ENCODE measurements at regions not wholly inside any gene's neighbourhood (a gene's known extent, or its start where the extent isn't known, plus 50 kb on each side); places are given as distances from the start of the nearest gene placed in this dataset.
A peak's percentile ranks its signal among the peaks of the same experiment; 100 is the strongest.

DNA sequence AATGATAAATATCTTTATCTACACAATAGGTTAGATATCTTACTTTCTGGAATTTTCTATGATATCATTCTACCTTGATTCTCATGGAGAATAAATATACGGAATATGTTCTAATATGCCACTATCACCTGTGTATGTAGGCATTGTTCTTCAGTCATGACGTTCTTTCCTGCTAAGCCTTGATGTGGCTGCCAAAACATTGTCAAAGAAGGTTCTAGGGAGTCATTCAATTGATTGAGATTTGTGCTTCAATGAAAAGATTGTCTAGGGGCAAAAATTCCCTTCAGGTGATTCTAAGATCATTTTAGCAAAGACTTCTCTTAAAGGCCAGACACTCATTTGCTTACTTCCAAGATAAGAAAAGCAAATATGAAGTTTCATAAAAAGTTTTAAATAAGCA, 118.1 kb downstream of the MAT2B start:
- DNase-seq = no peak

DNA sequence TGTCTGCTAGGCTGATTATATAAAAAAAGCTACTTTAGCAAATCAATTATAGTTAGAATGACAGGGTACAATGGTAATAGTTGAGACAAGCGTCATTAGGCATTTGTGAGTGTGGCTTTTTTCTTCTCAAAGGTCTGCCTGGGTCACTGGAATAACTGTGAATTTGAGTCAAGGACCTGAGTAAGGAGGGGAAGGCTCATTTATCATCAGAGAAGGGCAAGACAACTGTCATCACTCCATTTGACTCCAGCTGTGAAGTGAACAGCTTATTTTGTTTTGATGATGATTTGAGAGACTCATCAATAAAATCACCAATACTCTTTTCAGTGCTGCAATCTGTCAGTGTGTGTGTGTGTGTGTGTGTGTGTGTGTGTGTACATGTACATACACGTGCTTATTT, 118.6 kb downstream of the MAT2B start:
- DNase-seq = no peak

DNA sequence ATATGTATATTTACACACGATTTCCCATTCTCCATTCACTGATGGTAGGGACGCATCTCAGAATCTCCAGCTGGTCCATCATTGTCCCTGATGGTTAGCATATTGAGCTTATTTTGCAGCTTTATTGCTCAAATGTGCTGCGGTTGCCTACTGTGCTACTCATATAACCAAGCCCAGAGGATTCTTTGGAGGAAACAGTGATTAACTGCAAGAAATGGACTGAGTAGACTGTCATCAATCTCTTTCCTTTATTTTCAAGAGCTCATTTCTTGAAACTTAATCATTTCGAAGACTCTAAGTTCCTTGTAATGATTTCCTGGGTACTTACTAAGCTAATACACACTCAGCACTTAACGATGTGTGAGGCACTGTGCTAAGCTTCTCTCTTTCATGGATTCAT, 119.0 kb downstream of the MAT2B start:
- no peak for DNase-seq

DNA sequence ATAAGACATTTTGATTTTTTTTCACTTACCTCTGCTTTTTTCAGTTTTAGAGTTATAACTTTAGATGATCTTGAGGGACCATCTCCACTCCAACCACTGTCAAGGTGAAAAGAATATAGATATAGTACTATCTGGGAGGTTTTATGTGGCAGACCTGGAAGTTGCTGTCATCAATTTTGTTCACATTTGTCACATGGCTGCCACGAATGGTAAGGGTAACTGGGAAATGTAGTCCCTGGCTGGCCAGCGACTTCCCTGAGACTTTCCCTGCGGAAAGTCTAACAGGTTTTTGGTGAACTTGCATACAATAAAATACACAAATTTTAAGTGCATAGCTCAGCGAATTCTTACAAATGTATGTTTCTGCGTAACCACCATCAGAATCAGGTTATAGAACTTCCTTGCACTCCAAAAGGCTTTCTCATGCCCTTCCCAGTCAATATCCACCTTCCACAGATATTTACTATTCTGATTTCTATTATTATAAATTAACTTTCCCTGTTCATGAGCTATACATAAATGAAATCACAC, 121.5 kb downstream of the MAT2B start:
- no peak for DNase-seq

DNA sequence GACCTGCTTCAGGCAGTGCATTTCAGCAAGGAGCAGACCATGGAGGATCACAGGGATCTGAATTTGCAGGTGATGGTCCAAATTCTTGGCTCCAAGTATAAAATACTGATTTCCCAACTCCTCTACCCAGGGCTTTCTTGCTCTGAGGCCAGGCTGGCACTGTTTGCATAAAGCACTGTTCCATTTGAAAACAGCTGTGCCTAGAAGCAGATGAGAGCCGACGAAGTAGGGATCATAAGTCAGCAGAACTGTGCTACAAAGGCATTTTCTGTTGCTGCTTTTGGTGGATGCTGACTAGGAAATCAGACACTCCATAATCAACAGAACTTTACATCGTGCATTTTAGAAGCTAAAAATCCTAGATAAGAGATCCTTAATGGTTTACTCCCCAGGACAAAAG, 126.4 kb downstream of the MAT2B start:
- no peak for DNase-seq

DNA sequence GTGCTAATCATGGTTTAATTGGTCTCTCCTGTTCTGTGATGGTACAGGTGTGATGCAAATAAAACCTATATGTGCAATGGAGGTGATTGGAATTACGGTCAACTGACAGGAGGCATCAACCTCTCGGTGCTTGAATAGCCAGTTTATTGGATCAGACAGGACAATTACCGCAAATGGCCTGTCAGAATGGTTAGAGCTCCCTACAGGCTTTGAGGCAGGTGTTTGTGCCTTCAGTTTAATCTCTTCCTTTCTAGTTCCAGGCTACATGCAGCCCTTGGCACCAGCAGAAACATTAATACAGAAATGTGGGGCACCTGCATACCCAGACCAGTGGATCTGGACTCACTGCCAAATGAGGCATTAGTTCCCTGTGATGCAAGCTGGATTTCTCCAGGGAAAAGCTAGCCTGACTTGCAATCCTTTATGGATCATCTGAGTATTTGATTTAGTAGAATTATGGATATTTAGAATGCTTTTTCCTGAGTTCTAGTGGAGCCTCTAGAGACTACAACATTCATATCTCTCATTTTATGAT, 128.6 kb downstream of the MAT2B start:
- DNase-seq = no peak

DNA sequence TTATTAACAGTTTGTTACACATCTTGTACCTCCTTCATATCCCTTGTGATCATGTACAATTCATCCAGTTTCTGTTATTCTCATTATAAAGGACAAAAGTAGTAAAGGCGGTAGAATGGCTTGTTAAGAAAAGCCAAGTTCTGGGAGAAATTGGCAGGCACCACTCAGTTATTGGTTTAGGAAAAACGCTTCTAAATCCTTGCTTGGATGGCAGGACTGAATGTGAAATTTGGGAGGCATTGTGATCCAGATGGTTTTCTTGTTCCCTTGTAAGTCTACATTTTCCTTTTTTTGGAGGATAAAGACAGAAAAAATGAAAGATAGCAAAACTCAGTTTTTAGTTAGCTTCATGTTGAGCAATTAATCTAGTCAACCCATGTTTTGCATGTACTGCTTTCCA, 130.2 kb downstream of the MAT2B start:
- DNase-seq = peak; percentile 41

DNA sequence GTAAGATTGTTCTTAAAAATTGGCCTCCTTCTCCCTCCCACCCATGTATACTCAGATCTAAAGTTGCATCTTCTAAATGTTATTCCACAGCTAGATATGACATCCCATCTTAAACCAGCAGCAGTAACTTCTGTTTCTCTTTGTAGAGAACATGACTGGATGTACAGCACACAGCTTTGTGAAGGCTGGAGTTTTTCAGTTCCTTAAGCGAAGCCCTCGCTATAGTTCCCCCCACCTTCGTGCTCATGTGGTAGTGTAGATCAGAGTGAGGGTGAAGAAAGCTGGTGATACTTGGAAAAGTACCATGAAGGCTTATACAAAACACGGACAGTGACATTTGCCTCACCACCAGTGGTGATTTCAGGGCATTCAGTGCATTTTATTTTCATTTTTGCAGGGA, 137.5 kb downstream of the MAT2B start:
- no peak for DNase-seq

DNA sequence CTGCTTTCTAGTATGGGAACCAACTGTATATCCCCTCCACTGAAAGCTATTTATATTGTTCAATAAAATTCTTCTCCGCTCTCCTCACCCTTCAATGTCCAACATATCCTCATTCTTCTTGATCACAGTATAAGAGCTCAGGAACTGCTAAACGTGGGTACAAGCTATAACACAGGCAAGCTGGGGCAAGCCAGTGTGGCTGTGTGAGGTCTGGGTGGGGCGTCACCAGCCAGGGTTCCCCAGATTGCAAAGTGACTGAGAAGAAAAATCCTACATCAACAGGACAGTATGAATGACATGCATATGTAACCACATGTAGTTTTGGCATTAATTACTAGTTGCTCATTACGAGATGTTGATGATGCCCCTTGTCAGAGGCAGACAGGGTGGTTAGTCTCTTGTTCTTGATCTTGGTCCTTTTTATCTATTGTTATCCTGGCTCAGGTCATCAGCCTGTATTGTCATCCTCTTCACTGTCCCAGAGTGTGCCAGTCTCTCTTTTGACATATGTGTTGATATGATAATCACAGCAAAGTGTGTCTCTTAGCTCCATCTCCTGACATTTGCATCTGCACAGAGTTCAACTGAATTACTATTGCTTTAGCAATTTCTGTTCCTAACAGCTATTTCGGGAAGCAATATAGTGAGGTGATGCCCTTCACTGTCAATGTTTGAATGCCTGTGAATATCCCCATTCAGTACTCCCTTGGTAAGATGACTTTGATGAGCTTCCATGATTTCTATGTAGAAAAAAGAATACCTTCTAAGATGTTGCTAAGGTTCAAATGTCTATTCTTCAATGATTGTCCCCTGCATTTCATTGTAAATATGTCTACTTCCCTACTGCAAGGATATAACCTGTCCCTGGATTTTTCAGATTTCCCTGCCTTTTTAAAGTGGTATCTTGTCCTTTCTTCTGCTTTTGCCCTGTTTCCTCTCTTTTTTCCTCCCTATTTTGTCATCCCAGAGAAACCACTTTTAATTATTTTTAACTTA, 140.3 kb downstream of the MAT2B start:
- DNase-seq = no peak

DNA sequence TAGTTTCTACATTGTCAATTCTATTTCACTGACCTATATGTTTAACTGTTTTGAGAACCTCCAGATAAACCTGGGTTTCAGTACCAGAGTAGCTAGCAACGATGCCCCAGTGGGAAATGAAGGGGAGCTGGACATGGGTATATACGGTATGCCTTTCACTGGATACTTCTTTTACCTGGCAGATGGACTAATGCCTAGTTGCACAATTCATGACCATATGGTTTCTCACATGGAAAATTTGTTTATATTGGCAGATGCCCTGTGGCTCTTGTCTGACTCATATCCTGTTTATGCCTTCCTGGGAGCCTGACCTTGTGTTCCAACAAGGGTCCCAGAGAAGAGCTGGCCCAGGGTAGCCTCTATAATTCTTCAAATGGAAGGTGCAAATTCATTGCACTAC, 144.1 kb downstream of the MAT2B start:
- DNase-seq = no peak

DNA sequence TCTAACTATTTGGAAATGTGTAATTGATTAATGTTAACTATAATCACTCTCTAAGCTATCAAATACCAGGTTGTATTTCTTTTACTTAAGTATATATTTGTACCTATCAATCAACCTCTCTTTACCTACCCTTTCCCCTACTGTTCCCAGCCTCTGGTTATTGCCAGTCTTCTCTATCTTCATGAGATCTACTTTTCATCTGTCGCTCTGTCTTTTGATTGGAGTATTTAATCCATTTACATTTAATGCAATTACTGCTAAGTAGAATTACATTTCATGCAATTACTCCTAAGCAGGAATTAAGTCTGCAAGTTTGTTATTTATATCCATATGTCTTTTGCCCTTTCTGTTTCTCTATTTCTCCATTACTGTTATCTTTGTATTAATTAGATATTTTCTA, 148.1 kb downstream of the MAT2B start:
- DNase-seq = no peak

DNA sequence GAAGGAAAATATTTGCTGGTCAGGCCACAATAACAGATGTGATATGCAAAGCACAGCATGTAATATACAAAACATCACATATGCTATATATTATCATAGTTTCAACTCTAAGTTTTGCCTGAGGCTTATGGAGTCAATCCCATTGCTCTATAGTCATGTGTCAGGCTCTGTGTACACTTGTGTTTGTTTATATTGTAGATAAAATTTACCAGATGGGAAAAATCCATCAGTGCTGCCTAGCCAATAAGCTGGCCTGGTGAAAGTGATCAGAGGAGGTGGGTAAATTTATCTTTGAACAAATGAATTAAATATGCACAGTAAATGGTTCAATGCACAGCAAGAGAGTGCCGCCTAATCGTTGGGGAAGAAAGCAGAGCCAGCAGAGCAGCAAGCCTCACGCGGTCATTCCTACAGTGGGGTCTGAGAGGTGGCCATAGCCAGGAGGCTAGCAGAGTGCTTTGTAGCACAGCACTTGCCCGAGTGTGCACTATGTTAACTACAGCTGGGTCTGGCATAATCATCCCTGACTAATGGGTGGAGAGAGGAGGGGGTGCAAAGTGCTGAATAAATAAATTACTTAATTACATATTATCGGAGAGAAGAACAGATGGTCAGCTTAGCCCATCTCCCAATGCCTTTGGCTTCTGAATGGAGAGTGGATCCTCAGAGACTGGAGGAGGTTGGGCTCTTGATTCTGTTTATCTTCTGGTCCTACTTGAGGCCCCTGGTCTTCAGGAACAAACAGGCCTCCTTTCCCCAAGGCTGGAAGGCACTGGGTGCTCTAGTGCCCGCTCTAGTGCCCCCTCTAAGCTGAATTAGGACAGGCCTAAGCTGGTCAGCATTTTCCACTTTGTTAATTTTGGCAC, 153.5 kb downstream of the MAT2B start:
- DNase-seq = no peak

DNA sequence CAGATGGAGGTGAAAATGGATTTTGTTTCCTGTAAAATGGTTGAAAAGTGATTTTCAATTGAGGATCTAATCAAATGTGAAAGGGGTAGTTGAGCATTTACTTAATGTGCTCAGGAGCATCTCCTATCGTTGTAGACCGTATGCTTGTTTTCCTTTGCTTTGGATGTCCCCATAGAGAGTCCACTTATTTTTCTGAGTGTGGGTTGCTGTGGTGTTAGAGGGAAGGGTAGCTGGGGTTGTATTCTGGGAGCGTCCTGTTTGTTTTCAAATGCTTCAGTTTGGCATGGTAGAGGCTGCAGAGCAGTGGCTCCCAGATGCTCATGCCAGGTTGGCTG, 154.1 kb downstream of the MAT2B start:
- DNase-seq = no peak

DNA sequence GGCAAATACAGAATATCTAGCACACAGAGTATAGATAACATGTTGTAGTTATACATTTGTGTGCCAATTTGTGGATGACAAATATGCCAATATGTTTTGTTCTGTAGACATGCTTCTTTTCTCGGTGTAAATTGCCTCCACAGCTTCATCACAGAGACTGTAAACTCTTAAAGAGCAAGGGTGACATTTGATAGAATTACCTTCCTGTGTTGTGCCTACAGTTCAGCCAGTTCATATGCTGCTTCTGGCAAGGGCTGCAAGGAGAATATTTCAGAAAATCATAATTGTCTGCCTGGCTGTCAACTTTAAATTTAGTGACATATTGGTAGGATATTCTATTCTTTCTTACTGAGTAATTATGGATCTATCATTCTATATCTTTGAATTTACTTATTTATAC, 155.1 kb downstream of the MAT2B start:
- no peak for DNase-seq

DNA sequence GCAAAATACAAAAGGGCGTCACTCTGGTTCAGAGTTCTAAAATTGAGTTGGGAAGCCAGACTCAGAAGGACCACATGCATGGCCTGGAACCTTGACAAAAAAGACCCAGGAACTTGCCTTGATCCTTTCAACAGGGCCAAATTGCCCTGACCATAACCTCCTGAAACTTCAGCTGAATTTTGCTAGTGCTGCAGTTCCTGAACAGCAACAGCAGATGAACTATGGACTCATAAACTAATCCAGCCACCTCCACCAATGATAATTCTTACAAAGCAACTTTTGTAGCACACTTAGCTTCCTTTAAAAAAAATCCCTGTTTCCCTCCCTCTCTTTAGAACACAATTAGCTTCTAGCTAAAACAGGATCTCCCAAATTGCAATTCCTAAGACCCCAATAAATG, 155.9 kb downstream of the MAT2B start:
- DNase-seq = no peak

DNA sequence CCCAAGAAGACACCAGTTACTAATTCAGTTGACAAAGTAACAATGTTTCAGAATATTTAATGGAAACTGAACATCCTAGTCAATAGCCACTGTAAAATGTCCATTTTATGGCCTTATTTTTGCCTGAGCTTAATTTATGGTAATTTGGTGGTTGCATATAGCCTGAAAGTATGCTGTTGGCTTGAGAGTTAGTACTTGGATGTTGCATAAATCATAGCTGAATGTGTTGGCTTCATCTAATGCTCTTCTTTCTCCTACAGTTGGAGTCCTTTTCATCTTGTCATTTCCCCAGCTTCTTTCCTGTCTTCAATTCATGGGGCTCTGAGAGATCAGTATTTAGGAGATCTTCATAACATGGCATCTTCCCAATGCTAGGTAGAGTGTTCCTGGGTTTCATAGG, 164.6 kb downstream of the MAT2B start:
- no peak for DNase-seq

DNA sequence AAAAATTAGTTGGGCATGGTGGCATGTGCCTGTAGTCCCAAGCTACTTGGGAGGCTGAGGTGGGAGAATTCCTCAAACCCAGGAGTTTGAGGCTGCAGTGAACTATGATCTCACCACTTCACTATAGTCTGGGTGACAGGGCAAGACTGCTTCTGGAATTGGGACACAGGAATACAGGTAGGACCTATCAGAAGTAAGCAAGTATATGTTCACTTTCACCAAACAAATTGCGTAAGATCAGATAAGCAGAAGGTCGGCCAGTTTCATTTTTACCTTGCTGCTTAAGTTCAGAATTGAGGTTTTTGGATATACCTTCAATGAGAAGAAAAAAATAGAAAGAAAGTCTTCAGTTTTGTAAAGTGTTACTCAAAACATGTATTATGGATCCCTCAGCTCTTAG, 171.7 kb downstream of the MAT2B start:
- no peak for DNase-seq

DNA sequence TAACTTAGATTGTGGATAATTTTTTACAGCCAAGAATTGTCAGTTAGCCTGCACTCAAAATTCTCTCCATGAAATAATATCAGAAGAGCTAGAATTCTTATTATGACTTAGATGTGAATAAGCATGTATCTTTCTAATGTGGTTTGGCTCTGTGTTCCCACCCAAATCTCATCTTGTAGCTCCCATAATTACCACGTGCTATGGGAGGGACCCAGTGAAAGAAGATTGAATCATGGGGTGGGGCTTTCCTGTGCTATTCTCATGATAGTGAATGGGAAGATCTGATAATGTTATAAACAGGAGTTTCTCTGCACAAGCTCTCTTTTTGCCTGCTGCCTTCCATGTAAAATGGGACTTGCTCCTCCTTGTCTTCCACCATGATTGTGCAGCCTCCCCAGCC, 176.8 kb downstream of the MAT2B start:
- DNase-seq = no peak

DNA sequence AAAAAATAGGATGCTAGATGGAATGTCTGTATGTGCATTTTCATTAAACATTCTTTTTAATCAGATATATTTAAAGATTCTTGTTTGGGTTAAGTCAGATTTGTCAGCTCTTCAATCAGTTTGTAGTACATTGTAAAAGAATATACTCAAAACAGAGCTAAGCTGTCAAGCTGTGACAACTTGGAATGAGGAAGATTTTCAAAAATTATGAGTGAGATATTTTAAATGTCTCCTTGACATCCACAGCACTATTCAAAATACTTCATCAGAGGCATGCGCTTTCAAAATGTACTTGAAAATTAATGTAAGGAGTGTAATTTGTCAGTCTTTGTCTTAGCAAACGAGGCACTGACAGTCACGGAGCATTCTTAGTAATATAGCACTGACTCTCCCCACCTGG, 182.0 kb downstream of the MAT2B start:
- DNase-seq = no peak

DNA sequence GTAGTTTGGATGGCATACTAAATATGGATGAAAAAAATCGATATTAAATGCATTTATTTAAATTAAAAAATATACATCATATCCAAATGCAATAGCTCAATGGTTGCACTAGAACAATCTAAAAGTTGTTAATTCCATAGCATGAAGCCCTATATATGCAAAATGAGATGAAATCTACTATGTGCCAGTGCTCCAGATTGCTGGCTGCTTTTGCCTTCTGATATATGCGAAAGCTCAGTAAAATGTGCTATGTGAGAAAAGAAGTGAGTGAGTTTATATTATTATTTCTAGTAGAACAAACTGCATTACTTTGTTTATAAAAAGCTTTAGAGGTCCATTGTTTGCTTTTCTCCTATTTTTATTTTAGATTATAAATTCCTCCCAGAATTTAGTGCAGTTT, 186.7 kb downstream of the MAT2B start:
- DNase-seq = no peak

DNA sequence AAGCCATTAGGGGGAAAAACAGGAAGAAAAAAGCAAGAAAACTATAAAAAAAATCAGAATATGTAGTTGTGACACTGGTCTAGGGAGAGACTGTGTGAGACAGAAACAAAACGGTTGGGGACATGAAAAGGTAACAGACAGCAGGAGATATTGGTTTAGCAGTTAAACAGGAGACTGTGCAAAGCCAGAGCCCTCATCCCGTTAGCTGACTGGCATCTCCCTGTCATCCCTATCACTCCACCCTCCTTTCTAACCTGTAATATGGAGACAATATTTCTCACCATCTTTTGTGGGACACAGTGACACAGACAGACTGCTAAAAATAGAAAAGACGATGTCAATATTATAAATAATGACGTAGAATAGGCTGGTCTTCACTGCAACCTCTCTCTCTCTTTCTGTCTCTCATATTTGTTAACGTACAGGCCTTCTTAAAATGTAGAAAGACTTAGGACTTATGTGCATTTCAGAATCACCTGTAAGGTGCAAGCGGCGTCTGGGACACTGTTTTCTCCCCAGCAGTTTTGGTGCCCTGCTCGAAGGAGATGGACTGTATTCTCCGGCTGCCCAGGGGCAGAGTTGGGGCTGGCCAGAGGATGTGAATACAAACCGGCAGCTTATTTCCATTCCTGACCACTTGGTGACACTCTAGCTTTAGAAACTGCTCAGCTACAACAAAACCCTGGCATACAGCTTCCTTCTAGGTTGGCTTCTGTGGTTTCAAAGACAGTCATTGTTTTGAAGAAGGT, 190.6 kb downstream of the MAT2B start:
- DNase-seq = peak; percentile 43

DNA sequence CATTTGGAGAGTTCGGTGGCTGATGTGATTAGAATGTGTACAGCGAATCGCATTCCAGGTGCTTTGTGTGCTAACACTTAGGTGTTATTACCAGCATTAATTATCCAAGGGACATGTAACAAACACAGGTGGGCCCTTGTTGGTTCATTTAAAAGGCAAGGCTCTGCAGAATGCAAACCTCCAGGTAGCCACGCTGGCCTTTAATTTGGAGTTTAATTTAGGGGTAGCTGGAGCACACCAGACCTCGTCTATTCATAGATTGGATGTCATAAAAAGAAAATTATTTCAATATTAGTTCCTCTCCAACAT, 191.1 kb downstream of the MAT2B start:
- DNase-seq = no peak

All from left hindlimb (tissue), 1 donor.